DOHH2 (cell line): ENCODE measurements at regions not wholly inside any gene's neighbourhood (a gene's known extent, or its start where the extent isn't known, plus 50 kb on each side); places are given as distances from the start of the nearest gene placed in this dataset.

Experiments
- CTCF ChIP-seq: fragments of 200-600 bp; sonication (generic); IDR thresholded peaks from one replicate; pipeline ENCODE4 v1.5.1; 2014; ENCODE audit warnings: antibody characterized with exemption, mild to moderate bottlenecking, low read depth, low read length; ENCODE audit not compliant: poor library complexity, severe bottlenecking
- EZH2phosphoT487 ChIP-seq: fragments of 200-600 bp; sonication (generic); IDR thresholded peaks from 2 replicates; pipeline ENCODE4 v1.6.1; 2017; ENCODE audit warnings: borderline replicate concordance, mild to moderate bottlenecking, antibody characterized with exemption, low read length, moderate library complexity, mixed read lengths

GRCh38 chr17:55582897-55583296 lies 71.6 kb upstream of the SMIM36 start:
- TF ChIP-seq CTCF: no peak
- TF ChIP-seq EZH2phosphoT487: no peak
